ENCODE measurements at regions not wholly inside any gene's neighbourhood (a gene's known extent, or its start where the extent isn't known, plus 50 kb on each side); places are given as distances from the start of the nearest gene placed in this dataset.

DNA sequence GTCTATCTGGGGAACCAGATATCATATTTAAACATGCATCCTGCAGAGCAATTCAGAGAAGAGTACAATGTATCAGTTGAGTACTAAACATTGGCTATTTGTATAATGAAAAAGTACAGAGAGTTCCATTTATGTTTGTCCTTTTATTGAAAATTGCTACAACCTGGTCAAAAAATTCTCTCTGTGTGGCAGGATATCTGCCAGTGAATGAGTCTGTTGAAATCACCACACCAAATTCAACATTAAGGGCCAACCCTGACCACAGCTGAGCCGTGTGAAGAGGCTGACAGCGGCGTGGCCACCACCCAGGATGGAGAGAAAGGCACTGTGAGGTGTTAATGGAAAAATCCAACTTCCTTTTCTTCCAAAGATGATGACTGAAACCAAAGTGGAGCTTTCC is 422.7 kb upstream of the PIK3R1 start:
- TF ChIP-seq CTCF (IDR thresholded peaks at IDR 0.05): no peak
- no peak for TF ChIP-seq EP300 (IDR thresholded peaks at IDR 0.05)
- TF ChIP-seq POLR2AphosphoS5 (IDR thresholded peaks at IDR 0.05): no peak
- TF ChIP-seq POLR2A (IDR thresholded peaks at IDR 0.05): no peak

All from stomach (tissue), 4 donors.